ENCODE measurements at regions not wholly inside any gene's neighbourhood (a gene's known extent, or its start where the extent isn't known, plus 50 kb on each side); places are given as distances from the start of the nearest gene placed in this dataset.
"Not testable (repeated sequence)": the region's sequence is repeated elsewhere in the genome, so short reads cannot be mapped to it uniquely, and the experiment has no call there.

DNA sequence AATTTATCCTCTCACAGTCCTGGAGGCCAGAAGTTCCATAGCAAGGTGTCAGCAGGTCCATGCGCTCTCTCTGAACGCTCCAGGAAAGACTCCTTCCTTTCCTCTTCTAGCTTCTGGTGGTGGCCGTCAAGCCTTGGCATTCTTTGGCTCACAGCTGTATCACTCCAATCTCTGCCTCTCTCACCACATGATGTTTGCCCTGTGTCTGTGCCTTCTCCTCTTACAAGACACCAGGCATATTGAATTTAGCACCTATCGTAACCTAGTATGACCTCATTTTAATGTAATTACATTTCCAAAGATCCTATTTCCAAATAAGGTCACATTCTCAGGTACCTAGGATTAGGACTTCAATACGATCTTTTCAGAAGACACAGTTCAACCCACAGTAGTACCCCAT lies 428.5 kb downstream of the CD83 start:
- H3K4me3 ChIP-seq (ENCODE audit: low read depth, low read length) = no peak overlapping the region
- in situ Hi-C loops (cut with HindIII; ENCODE audit: low sequenced_read_pairs) = no loop called here
- no peak for DNase-seq (ENCODE audit: low read depth)
- TF ChIP-seq CTCF (IDR thresholded peaks at IDR 0.05; ENCODE audit: low read depth, low read length, missing control alignments) = no peak

DNA sequence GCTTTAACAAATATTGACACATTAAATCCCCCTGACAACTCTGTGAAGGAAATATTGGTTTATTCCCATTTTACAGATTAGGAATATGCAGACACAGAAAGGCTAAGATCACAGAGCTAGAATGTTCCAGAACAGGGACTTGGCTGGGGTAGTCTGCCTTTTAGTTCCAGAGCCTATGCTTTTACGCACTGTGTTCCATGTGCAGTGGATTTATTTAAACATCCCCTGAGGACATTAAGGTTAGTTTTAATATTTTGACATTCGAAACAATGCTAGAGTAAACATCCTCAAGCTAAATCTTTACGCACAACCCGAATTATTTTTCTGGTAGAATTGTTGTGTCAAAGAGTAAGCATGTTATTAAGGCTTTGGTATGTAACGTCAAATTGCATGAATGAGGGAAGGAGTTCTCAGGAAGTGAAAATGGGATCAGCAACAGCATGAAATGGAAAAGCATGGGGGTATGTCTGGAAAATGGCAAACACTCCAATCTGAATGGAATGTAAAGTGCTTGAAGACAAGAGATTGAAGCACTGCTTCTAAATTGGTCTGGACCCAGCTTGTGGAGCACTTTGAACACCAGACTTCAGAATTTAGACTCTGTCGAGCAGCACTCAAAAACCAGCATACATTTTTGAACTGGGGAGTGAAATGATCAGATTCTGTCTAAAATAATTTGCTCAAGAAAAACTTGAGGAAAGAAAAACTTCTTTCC lies 429.9 kb downstream of the CD83 start:
- H3K4me3 ChIP-seq (ENCODE audit: low read depth, low read length) = no peak overlapping the region
- in situ Hi-C loops (cut with HindIII; ENCODE audit: low sequenced_read_pairs) = no loop called here
- no peak for DNase-seq (ENCODE audit: low read depth)
- no peak for TF ChIP-seq CTCF (IDR thresholded peaks at IDR 0.05; ENCODE audit: low read depth, low read length, missing control alignments)

DNA sequence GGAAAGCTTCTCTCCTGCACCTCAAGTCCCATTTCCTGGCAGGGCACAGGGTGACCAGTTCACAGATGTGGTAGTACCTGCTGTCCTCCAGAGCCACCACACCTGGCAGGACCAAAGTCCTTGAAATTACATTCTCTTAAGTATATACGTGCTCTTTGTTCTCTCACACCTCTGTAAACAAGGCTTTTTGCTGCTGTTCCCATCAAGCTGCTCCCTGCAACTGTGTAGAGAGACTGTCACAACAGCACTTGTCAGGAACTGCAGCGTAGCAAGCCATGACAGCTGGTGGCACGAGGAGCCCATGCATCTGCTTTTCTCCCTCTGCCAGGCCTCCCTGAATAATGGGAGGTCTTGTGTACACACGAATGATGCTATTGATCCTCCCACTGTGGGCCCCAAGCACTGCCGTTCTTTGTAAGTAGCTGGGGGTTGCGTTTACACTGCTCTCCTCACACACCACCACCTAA lies 431.8 kb downstream of the CD83 start:
- in situ Hi-C loops (cut with HindIII; ENCODE audit: low sequenced_read_pairs) = no loop called here

GRCh38 chr6:14549871-14550270 lies 432.3 kb downstream of the CD83 start:
- no peak for DNase-seq (ENCODE audit: low read depth)
- TF ChIP-seq CTCF (IDR thresholded peaks at IDR 0.05; ENCODE audit: low read depth, low read length, missing control alignments) = no peak
- in situ Hi-C loops (cut with HindIII; ENCODE audit: low sequenced_read_pairs) = no loop called here

More for the DNA sequence above, 431.8 kb downstream of the CD83 start:
- DNase-seq (ENCODE audit: low read depth) = no peak
- TF ChIP-seq CTCF (IDR thresholded peaks at IDR 0.05; ENCODE audit: low read depth, low read length, missing control alignments) = no peak
- no peak overlapping the region for H3K4me3 ChIP-seq (ENCODE audit: low read depth, low read length)

DNA sequence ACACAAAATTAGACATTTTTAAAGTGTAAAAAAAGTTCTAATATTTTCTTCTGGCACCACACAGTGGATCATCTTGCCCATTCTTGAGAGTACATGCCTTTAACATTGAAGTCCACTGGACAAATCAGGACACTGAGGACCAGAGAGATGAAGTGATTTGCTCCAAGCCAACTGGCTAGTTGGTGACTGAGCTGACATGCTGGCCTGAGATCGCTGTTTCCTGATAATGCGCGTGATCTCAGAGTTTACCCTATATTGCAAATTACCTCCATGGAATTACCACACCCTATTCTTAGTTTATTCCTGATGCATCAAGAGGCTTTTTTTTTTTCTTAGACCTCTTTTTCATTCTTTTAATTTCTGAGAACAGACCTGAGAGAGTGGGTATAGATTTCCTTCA lies 432.8 kb downstream of the CD83 start:
- in situ Hi-C loops (cut with HindIII; ENCODE audit: low sequenced_read_pairs) = no loop called here
- TF ChIP-seq CTCF (IDR thresholded peaks at IDR 0.05; ENCODE audit: low read depth, low read length, missing control alignments) = no peak
- no peak overlapping the region for H3K4me3 ChIP-seq (ENCODE audit: low read depth, low read length)
- no peak for DNase-seq (ENCODE audit: low read depth)

More at GRCh38 chr6:14549871-14550270, 432.3 kb downstream of the CD83 start:
- no peak overlapping the region for H3K4me3 ChIP-seq (ENCODE audit: low read depth, low read length)

- no peak overlapping the region for H3K4me3 ChIP-seq (ENCODE audit: low read depth, low read length)
- in situ Hi-C loops (cut with HindIII; ENCODE audit: low sequenced_read_pairs) = no loop called here
- no peak for TF ChIP-seq CTCF (IDR thresholded peaks at IDR 0.05; ENCODE audit: low read depth, low read length, missing control alignments)
- DNase-seq (ENCODE audit: low read depth) = no peak
Measured at GRCh38 chr6:14550822-14551221, 433.2 kb downstream of the CD83 start.

- H3K4me3 ChIP-seq (ENCODE audit: low read depth, low read length); in situ Hi-C loops (cut with HindIII; ENCODE audit: low sequenced_read_pairs); DNase-seq (ENCODE audit: low read depth): not testable (repeated sequence)
Measured at GRCh38 chr6:14551601-14552000, 434.0 kb downstream of the CD83 start.

All from astrocyte of the cerebellum (primary cell).